ENCODE measurements at regions not wholly inside any gene's neighbourhood (a gene's known extent, or its start where the extent isn't known, plus 50 kb on each side); places are given as distances from the start of the nearest gene placed in this dataset.

DNA sequence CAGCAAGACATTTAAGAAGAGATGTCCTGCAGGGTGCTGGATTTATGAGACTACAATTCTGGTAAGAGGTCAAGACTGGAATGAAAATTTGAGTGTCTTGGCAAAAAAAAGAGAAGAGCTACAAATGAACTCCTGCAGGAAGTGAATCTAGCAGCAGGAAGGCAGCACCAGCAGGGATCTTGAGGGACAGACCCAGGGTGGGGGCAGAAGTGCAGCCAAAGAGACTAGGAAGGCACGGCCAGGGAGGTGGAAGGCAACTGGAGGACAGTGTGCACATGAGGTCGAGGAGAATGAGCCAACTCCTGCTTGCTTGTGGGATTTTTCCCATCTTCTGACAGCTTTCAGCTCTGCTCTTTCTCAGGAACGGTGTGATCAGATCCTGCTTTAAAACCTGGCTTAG lies 263.2 kb downstream of the BUD13 start:
- ChIA-PET CTCF (no interaction called here), POLR2A (no interaction called here)
- no peaks in the 10 kb centered on the region for H3K4me1 ChIP-seq (ENCODE audit: control insufficient read depth, insufficient read depth, low read length)
- H3K4me3 ChIP-seq (ENCODE audit: low read depth in 2 of 2, low read length in 2 of 2), result no peak overlapping the region
- TF ChIP-seq, protein P1, sequence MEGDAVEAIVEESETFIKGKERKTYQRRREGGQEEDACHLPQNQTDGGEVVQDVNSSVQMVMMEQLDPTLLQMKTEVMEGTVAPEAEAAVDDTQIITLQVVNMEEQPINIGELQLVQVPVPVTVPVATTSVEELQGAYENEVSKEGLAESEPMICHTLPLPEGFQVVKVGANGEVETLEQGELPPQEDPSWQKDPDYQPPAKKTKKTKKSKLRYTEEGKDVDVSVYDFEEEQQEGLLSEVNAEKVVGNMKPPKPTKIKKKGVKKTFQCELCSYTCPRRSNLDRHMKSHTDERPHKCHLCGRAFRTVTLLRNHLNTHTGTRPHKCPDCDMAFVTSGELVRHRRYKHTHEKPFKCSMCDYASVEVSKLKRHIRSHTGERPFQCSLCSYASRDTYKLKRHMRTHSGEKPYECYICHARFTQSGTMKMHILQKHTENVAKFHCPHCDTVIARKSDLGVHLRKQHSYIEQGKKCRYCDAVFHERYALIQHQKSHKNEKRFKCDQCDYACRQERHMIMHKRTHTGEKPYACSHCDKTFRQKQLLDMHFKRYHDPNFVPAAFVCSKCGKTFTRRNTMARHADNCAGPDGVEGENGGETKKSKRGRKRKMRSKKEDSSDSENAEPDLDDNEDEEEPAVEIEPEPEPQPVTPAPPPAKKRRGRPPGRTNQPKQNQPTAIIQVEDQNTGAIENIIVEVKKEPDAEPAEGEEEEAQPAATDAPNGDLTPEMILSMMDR (IDR thresholded peaks at IDR 0.05), result no peak
- TF ChIP-seq, protein P2, sequence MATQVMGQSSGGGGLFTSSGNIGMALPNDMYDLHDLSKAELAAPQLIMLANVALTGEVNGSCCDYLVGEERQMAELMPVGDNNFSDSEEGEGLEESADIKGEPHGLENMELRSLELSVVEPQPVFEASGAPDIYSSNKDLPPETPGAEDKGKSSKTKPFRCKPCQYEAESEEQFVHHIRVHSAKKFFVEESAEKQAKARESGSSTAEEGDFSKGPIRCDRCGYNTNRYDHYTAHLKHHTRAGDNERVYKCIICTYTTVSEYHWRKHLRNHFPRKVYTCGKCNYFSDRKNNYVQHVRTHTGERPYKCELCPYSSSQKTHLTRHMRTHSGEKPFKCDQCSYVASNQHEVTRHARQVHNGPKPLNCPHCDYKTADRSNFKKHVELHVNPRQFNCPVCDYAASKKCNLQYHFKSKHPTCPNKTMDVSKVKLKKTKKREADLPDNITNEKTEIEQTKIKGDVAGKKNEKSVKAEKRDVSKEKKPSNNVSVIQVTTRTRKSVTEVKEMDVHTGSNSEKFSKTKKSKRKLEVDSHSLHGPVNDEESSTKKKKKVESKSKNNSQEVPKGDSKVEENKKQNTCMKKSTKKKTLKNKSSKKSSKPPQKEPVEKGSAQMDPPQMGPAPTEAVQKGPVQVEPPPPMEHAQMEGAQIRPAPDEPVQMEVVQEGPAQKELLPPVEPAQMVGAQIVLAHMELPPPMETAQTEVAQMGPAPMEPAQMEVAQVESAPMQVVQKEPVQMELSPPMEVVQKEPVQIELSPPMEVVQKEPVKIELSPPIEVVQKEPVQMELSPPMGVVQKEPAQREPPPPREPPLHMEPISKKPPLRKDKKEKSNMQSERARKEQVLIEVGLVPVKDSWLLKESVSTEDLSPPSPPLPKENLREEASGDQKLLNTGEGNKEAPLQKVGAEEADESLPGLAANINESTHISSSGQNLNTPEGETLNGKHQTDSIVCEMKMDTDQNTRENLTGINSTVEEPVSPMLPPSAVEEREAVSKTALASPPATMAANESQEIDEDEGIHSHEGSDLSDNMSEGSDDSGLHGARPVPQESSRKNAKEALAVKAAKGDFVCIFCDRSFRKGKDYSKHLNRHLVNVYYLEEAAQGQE (IDR thresholded peaks at IDR 0.05; ENCODE audit: insufficient read depth in 1 of 2, low read depth in 2 of 2, low read length in 1 of 2), result no peak
- TF ChIP-seq SIN3A (IDR thresholded peaks at IDR 0.05; ENCODE audit: borderline replicate concordance, insufficient read depth, low read depth, low read length) (no peak), POLR2AphosphoS5 (IDR thresholded peaks at IDR 0.05; ENCODE audit: low read depth, low read length) (no peak), TCF7L2 (IDR thresholded peaks at IDR 0.05; ENCODE audit: low read depth, low read length) (no peak)
- ATAC-seq (no peak), DNase-seq (ENCODE audit: low read depth, low spot score) (no peak)
- intact Hi-C loops (cut with micrococcal nuclease; ENCODE audit: unreplicated experiment) (no loop called here), in situ Hi-C loops (cut with HindIII; ENCODE audit: low pct_unique_long_range_greater_than_20kb, low sequenced_read_pairs) (no loop called here)
- BruUV-seq (replicated peaks), result no TSS peak
- no peak overlapping the region for H3K27ac ChIP-seq (ENCODE audit: low read length)
- no peaks in the 10 kb centered on the region for H3K36me3 ChIP-seq (ENCODE audit: control insufficient read depth, insufficient read depth, low read length)
- no peaks in the 10 kb centered on the region for H3K9me3 ChIP-seq (ENCODE audit: control insufficient read depth, insufficient read depth, low read depth, low read length)
- H3K27me3 ChIP-seq (ENCODE audit: control insufficient read depth, insufficient read depth, low read length), result peaks cover 18% of the 10 kb centered on the region; the same call in 1 of the 2 replicates

DNA sequence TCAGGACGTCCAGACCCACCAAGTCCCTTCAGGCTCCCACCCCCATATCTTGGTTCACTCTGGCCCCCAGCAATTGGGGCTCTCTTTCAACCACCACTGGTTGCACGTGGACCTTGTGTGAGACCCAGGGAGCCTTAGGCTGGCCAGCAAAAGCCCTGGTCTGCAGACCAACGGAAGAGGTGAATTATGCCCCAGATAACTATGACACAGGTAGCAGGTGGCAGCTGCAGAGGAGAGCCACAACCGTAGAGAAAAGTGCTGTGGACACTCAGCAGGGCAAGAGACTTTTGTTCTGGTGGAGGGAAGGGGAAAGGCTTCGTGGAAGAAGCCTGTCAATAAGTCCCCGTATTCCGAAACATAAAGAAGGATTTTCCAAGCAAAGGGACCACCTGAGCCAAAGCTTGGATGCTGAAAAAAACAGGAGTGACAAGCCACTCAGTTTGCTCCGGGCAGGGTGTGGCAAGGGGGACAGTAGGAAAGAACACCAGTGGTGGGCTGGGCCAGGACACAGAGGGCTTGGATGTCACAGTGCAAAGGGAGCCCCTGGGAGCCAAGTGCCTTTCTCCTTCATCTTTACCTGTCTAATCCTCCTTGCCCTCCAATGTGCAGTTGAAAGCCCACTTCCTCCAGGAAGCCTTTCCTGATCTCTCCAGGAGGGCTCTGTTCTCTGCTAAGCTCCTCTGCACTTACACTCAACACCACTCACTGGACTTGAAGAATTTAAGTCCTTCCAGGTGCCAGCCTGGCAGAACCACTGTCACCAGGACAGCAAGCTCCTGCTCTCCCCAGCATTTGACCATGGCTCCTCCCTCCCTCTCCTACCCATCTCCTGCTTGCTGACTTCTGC lies 264.7 kb downstream of the BUD13 start:
- CTCF ChIA-PET, result no interaction called here
- H3K27me3 ChIP-seq (ENCODE audit: control insufficient read depth, insufficient read depth, low read length), result peaks cover 18% of the 10 kb centered on the region; the same call in 1 of the 2 replicates
- intact Hi-C loops (cut with micrococcal nuclease; ENCODE audit: unreplicated experiment), result no loop called here
- no peaks in the 10 kb centered on the region for H3K36me3 ChIP-seq (ENCODE audit: control insufficient read depth, insufficient read depth, low read length)
- H3K4me1 ChIP-seq (ENCODE audit: control insufficient read depth, insufficient read depth, low read length), result no peaks in the 10 kb centered on the region
- no peak overlapping the region for H3K27ac ChIP-seq (ENCODE audit: low read length)
- no peak overlapping the region for H3K4me3 ChIP-seq (ENCODE audit: low read depth in 2 of 2, low read length in 2 of 2)
- DNase-seq (ENCODE audit: low read depth, low spot score) (no peak), ATAC-seq (no peak)
- no peaks in the 10 kb centered on the region for H3K9me3 ChIP-seq (ENCODE audit: control insufficient read depth, insufficient read depth, low read depth, low read length)
- BruUV-seq (replicated peaks), result no TSS peak
- POLR2A ChIA-PET, result no interaction called here
- no peak for TF ChIP-seq POLR2AphosphoS5 (IDR thresholded peaks at IDR 0.05; ENCODE audit: low read depth, low read length)
- TF ChIP-seq, protein P1 (IDR thresholded peaks at IDR 0.05), result no peak
- TF ChIP-seq, protein P2 (IDR thresholded peaks at IDR 0.05; ENCODE audit: insufficient read depth in 1 of 2, low read depth in 2 of 2, low read length in 1 of 2), result no peak
- no peak for TF ChIP-seq SIN3A (IDR thresholded peaks at IDR 0.05; ENCODE audit: borderline replicate concordance, insufficient read depth, low read depth, low read length)
- TF ChIP-seq TCF7L2 (IDR thresholded peaks at IDR 0.05; ENCODE audit: low read depth, low read length), result no peak
- in situ Hi-C loops (cut with HindIII; ENCODE audit: low pct_unique_long_range_greater_than_20kb, low sequenced_read_pairs), result no loop called here
